Esophagus (tissue), 2 donors: ENCODE measurements at regions not wholly inside any gene's neighbourhood (a gene's known extent, or its start where the extent isn't known, plus 50 kb on each side); places are given as distances from the start of the nearest gene placed in this dataset.
"Not testable (repeated sequence)": the region's sequence is repeated elsewhere in the genome, so short reads cannot be mapped to it uniquely, and the experiment has no call there.

Source experiments
- H3K27ac ChIP-seq, 2 donors: one replicate each; pipeline ENCODE4 v1.5.1; 2013; ENCODE audit warnings: low read depth in 2 of 2, mild to moderate bottlenecking in 2 of 2, inconsistent platforms in 1 of 2, low read length in 1 of 2, moderate library complexity in 1 of 2
- H3K27me3 ChIP-seq, 2 donors: one replicate each; pipeline ENCODE4 v1.6.1; 2013; ENCODE audit warnings: low read length in 2 of 2, control low read depth in 1 of 2, mild to moderate bottlenecking in 1 of 2; ENCODE audit not compliant: insufficient read depth in 2 of 2, control insufficient read depth in 1 of 2
- H3K36me3 ChIP-seq, 2 donors: one replicate each; pipeline ENCODE4 v1.6.1; 2013; ENCODE audit warnings: low read length in 1 of 2; ENCODE audit not compliant: control insufficient read depth in 2 of 2, insufficient read depth in 2 of 2
- H3K4me1 ChIP-seq, 2 donors: one replicate each; pipeline ENCODE4 v1.6.1; 2013; ENCODE audit warnings: low read length in 1 of 2; ENCODE audit not compliant: control insufficient read depth in 2 of 2, insufficient read depth in 2 of 2
- H3K4me3 ChIP-seq, 2 donors: one replicate each; pipeline ENCODE4 v1.5.1; 2013; ENCODE audit warnings: low read length in 2 of 2, mild to moderate bottlenecking in 2 of 2, low read depth in 1 of 2, moderate library complexity in 1 of 2
- H3K9me3 ChIP-seq, 2 donors: one replicate each; pipeline ENCODE4 v1.6.1; 2013; ENCODE audit warnings: mild to moderate bottlenecking in 2 of 2, low read depth in 1 of 2, low read length in 1 of 2, moderate library complexity in 1 of 2; ENCODE audit not compliant: control insufficient read depth in 2 of 2, insufficient read depth in 1 of 2
- WGBS, 2 donors: extraction: QIAGEN DNeasy Blood & Tissue Kit; methylation state at CpG; one replicate each; pipeline ENCODE4 v1.1.7; 2013; 5-methylcytosine and 5-hydroxymethylcytosine counted together
- donor health status: healthy with polysubstance abuse.
- donor health status: Bipolar disorder and iron deficiency.

DNA sequence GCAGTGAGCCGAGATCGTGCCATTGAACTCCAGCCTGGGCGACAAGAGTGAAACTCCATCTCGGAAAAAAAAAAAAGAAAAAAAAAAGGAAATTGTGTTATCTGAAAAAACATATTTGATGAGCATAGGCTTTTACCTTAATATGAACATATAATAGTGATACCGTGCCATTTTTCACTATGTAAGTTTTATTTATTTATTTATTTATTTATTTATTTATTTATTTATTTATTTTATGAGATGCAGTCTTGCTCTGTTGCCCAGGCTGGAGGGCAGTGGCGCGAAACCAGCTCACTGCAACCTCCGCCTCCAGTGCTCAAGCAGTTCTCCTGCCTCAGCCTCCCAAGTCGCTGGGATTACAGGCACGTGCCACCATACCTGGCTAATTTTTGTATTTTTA is 85.2 kb upstream of the FOXP2 start:
- not testable (repeated sequence) for H3K27ac ChIP-seq, H3K36me3 ChIP-seq, H3K27me3 ChIP-seq, H3K4me3 ChIP-seq, H3K9me3 ChIP-seq, H3K4me1 ChIP-seq
- 86 to 98% methylated on average over 10 of the region's 10 CpGs for WGBS, 2 donors

DNA sequence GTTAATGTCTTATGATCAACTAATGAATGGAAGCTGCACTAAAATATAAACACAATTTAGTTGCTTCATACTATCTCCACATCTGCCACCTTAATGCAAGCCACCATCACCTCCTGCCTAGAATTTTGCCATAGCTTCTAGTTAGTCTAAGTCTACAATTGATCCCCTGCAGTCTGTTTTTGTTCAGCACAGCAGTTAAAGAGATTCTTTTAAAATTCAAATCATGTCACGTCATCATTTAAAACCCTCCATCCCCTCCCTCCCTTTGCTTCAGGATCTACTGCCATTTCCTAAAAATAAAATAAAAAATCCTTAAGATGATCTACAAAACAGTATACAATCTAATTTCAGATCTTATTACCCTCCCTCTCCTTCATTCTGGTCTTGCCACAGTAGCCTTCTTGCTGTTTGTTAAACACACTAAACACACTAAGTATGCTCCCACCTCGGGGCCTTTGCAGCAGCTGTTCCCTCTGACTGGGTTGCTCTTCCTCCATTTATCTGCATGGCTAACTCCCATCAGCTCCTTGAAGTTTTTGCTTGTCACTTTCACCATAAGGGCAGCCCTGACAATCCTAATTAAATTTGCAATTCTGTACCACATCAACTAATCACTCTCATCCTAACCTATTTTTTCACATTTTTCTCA is 97.0 kb upstream of the FOXP2 start:
- Histone ChIP-seq H3K36me3 (no peaks in the 10 kb centered on the region), H3K27ac (no peak overlapping the region), H3K4me1 (no peaks in the 10 kb centered on the region), H3K27me3 (no peaks in the 10 kb centered on the region), H3K9me3 (no peaks in the 10 kb centered on the region), H3K4me3 (no peak overlapping the region)
- WGBS, 2 donors = 44 to 45% methylated on average over 2 of the region's 2 CpGs

DNA sequence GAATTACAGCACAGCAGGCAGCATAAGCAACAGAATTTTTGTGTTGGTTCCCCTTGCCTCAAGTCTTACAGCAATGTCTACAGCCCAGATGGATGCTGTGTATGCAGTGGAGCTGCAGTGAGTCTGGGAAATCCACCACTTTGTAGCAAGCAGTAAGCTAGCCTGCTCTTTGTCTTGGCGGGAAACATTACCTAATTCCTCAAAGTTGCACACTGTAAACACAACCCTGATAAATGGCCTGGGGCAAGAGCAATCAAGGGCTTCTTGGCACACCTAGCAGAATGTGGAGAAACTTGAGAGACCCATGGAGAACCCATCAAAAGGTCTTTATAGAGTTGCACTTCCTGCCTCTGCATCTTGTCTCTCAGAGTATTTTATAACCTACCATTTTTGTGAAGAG is 102.0 kb upstream of the FOXP2 start:
- no peaks in the 10 kb centered on the region for H3K27me3 ChIP-seq
- WGBS, 2 donors = 67 to 69% methylated on average over 1 of the region's 1 CpG
- no peak overlapping the region for H3K4me3 ChIP-seq
- no peak overlapping the region for H3K27ac ChIP-seq
- H3K4me1 ChIP-seq = peaks cover 0 to 2% of the 10 kb centered on the region in 2 donors
- no peaks in the 10 kb centered on the region for H3K36me3 ChIP-seq
- no peaks in the 10 kb centered on the region for H3K9me3 ChIP-seq

- Histone ChIP-seq H3K9me3 (no peaks in the 10 kb centered on the region), H3K27ac (no peak overlapping the region), H3K4me1 (peaks cover 0 to 2% of the 10 kb centered on the region in 2 donors), H3K36me3 (no peaks in the 10 kb centered on the region), H3K4me3 (no peak overlapping the region), H3K27me3 (no peaks in the 10 kb centered on the region)
- WGBS, 2 donors = 96 to 98% methylated on average over 6 of the region's 6 CpGs
Measured at GRCh38 chr7:114310345-114311110, 104.1 kb upstream of the FOXP2 start.

DNA sequence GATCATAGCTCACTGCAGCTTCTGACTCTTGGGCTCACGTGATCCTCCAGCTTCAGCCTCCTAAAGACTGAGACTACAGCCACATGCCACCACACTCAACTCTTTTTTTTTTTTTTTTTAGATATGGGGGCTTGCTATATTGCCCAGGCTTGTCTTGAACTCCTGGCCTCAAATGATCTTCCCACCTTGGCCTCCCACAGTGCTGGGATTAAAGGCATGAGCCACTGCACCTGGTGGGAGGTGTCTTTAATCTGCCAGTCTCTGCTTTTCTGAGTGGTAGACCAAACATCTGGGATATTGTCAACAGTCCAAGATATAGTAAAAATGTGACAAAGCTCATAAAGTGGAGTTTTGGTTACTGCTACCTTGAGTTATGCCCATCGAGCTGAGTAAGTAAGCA is 104.9 kb upstream of the FOXP2 start:
- H3K4me1 ChIP-seq = peaks cover 0 to 2% of the 10 kb centered on the region in 2 donors
- no peaks in the 10 kb centered on the region for H3K27me3 ChIP-seq
- no peak overlapping the region for H3K27ac ChIP-seq
- no peaks in the 10 kb centered on the region for H3K36me3 ChIP-seq
- H3K4me3 ChIP-seq = no peak overlapping the region
- no peaks in the 10 kb centered on the region for H3K9me3 ChIP-seq
- 77 to 84% methylated on average over 2 of the region's 2 CpGs for WGBS, 2 donors

DNA sequence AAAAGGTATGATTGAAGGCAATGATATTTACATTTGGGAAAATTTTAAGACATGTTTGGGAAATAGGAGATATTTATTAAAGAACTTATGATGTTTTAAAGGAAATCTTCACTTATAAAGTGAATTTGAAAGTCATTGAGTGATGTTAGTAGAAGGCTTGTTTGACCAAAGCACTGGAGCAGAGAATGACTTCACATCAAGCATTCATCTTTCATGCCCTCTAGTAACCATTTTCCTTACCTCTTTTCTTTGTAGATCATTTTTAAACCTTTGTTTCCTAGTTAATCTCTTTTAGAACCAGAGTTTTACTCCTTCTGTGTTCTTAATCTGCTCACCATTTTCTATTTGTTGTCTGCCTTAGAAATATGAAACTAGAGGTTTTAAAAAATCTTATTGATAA is 111.3 kb upstream of the FOXP2 start:
- H3K36me3 ChIP-seq = no peaks in the 10 kb centered on the region
- H3K4me3 ChIP-seq = no peak overlapping the region
- H3K9me3 ChIP-seq = peaks cover 0 to 2% of the 10 kb centered on the region in 2 donors
- H3K27me3 ChIP-seq = no peaks in the 10 kb centered on the region
- H3K27ac ChIP-seq = no peak overlapping the region
- no peaks in the 10 kb centered on the region for H3K4me1 ChIP-seq

GRCh38 chr7:114302858-114303257 is 111.8 kb upstream of the FOXP2 start:
- WGBS, 2 donors = 80 to 82% methylated on average over 4 of the region's 4 CpGs
- H3K4me1 ChIP-seq = no peaks in the 10 kb centered on the region
- no peak overlapping the region for H3K27ac ChIP-seq
- no peaks in the 10 kb centered on the region for H3K27me3 ChIP-seq
- no peaks in the 10 kb centered on the region for H3K36me3 ChIP-seq
- H3K9me3 ChIP-seq = peaks cover 0 to 2% of the 10 kb centered on the region in 2 donors
- H3K4me3 ChIP-seq = no peak overlapping the region

DNA sequence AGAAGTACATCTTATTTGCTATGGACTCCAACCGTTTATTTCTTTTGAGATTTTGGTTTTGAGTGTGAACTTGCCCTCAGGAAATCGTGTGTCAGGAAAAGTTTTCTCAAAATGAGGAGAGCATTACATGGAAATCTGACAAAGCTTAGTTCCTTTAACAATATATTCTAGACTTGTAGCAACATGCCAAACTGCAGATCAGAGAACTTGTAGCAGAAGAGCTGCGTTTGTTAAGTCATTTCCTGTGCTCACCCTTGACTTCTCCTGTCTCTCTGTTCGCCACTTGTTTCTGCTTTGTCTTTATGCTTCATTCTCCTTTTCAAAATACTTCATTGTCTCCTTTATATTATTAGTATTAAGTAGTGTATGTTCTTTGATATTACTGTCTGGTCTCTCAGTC is 116.6 kb upstream of the FOXP2 start:
- WGBS, 2 donors = 39 to 47% methylated on average over 4 of the region's 4 CpGs
- no peaks in the 10 kb centered on the region for H3K27me3 ChIP-seq
- no peak overlapping the region for H3K4me3 ChIP-seq
- H3K9me3 ChIP-seq = peaks cover 0 to 2% of the 10 kb centered on the region in 2 donors
- no peaks in the 10 kb centered on the region for H3K36me3 ChIP-seq
- H3K27ac ChIP-seq = no peak overlapping the region
- H3K4me1 ChIP-seq = no peaks in the 10 kb centered on the region

DNA sequence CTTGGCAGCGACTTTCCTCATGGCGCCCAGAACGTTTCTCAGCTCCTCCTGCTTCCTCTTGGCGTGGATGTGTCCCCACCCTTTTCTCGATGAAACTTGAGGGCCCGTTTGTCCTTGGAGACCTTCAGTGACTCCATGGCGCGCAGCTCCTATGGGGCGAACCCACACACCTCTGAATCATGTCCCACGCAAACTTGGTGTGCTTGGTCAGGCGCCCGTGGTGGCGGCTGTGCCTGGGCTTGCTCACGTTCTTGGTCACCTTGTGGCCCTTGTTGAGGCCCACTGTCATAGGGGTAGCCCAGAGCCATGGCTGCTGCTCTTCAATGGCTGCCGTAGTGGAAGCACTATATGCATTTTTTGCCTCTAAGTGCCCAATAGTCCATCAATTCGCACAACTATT is 117.5 kb upstream of the FOXP2 start:
- Histone ChIP-seq H3K4me3 (no peak overlapping the region), H3K9me3 (no peaks in the 10 kb centered on the region), H3K27ac (no peak overlapping the region), H3K36me3 (no peaks in the 10 kb centered on the region), H3K4me1 (no peaks in the 10 kb centered on the region), H3K27me3 (no peaks in the 10 kb centered on the region)
- WGBS, 2 donors = 94% methylated on average over 16 of the region's 16 CpGs

- Histone ChIP-seq H3K27me3 (no peaks in the 10 kb centered on the region), H3K27ac (no peak overlapping the region), H3K36me3 (no peaks in the 10 kb centered on the region), H3K4me3 (no peak overlapping the region), H3K4me1 (no peaks in the 10 kb centered on the region), H3K9me3 (no peaks in the 10 kb centered on the region)
- 81 to 83% methylated on average over 1 of the region's 1 CpG for WGBS, 2 donors
Measured at GRCh38 chr7:114295522-114295921, 119.1 kb upstream of the FOXP2 start.
